ENCODE measurements at regions not wholly inside any gene's neighbourhood (a gene's known extent, or its start where the extent isn't known, plus 50 kb on each side); places are given as distances from the start of the nearest gene placed in this dataset.

- DNase-seq, result no peak
Measured at GRCh38 chr13:72153272-72153671, 286.3 kb upstream of the DACH1 start.

GRCh38 chr13:72151241-72151640, 284.2 kb upstream of the DACH1 start:
- DNase-seq, result no peak

- no peak for DNase-seq
Measured at GRCh38 chr13:72150502-72150901, 283.5 kb upstream of the DACH1 start.

- DNase-seq, result no peak
Measured at GRCh38 chr13:72149701-72150100, 282.7 kb upstream of the DACH1 start.

GRCh38 chr13:72146816-72147215, 279.8 kb upstream of the DACH1 start:
- DNase-seq, result no peak

GRCh38 chr13:72145383-72145782, 278.4 kb upstream of the DACH1 start:
- DNase-seq, result no peak

- DNase-seq, result no peak
Measured at GRCh38 chr13:72144636-72145035, 277.6 kb upstream of the DACH1 start.

GRCh38 chr13:72141855-72142519, 275.0 kb upstream of the DACH1 start:
- no peak for DNase-seq

GRCh38 chr13:72139192-72139591, 272.2 kb upstream of the DACH1 start:
- no peak for DNase-seq

GRCh38 chr13:72132075-72132474, 265.1 kb upstream of the DACH1 start:
- no peak for DNase-seq

GRCh38 chr13:72129117-72129516, 262.1 kb upstream of the DACH1 start:
- no peak for DNase-seq

GRCh38 chr13:72127031-72127430, 260.0 kb upstream of the DACH1 start:
- DNase-seq, result no peak

- DNase-seq, result no peak
Measured at GRCh38 chr13:72126424-72126823, 259.4 kb upstream of the DACH1 start.

- no peak for DNase-seq
Measured at GRCh38 chr13:72125561-72125960, 258.6 kb upstream of the DACH1 start.

- DNase-seq, result no peak
Measured at GRCh38 chr13:72122661-72123255, 255.8 kb upstream of the DACH1 start.

- no peak for DNase-seq
Measured at GRCh38 chr13:72121466-72121865, 254.5 kb upstream of the DACH1 start.

GRCh38 chr13:72120632-72121031, 253.6 kb upstream of the DACH1 start:
- DNase-seq, result no peak

GRCh38 chr13:72113931-72114330, 246.9 kb upstream of the DACH1 start:
- no peak for DNase-seq

- no peak for DNase-seq
Measured at GRCh38 chr13:72113076-72113475, 246.1 kb upstream of the DACH1 start.

GRCh38 chr13:72112216-72112615, 245.2 kb upstream of the DACH1 start:
- DNase-seq, result no peak

GRCh38 chr13:72109863-72110262, 242.9 kb upstream of the DACH1 start:
- DNase-seq, result no peak

- DNase-seq, result no peak
Measured at GRCh38 chr13:72104656-72105180, 237.7 kb upstream of the DACH1 start.

- DNase-seq, result no peak
Measured at GRCh38 chr13:72101768-72102400, 234.9 kb upstream of the DACH1 start.

GRCh38 chr13:72100339-72100738, 233.3 kb upstream of the DACH1 start:
- DNase-seq, result no peak

Data from femur (tissue), 1 donor.